Ecto neural progenitor cell (in vitro differentiated cells): ENCODE measurements at regions not wholly inside any gene's neighbourhood (a gene's known extent, or its start where the extent isn't known, plus 50 kb on each side); places are given as distances from the start of the nearest gene placed in this dataset.

Experiments used
- DNase-seq: peaks from one replicate; pipeline ENCODE4 v3.0.0-alpha.2; 2018; ENCODE audit warnings: low spot score

DNA sequence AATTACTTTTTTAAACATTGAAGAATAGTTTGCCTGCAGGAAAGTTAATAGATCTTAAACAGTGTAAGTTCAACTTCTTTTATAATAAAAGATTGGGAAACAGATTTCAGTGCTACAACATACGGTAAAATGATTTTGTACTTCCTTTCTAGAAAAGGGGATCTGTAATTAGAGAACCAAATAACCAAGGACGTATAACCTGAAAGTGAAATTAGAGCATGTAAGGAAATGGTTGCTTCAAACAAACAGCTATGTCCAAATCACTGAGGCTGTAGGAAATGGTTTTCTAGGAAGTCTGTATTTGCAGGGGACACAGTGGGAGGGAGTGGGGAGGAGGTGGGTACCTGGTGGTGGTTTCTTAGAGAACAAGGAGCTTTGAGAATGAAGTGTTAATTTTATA lies 57.9 kb upstream of the EXOC6 start:
- DNase-seq: no peak

DNA sequence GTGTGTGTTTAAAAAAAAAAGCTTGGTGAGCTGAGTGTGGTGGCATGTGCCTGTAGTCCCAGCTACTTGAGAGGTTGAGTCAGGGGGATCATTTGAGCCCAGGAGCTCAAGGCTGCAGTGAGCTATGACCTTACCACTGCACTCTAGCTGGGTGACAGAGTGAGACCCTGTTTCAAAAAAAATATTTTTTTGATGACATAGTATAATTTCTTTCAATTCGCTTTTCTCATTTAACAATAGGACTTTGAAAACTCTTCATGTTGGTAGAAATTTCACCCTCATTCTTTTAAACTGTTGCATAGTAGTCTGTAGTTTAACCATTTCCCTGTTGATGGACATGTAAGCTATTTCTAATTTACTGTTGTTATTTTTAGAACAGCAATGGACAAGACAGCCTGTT lies 55.7 kb upstream of the EXOC6 start:
- no peak for DNase-seq
